SK-N-SH treated with all-trans-retinoic acid at 6 μM for 48 hours (cell line): ENCODE measurements at regions not wholly inside any gene's neighbourhood (a gene's known extent, or its start where the extent isn't known, plus 50 kb on each side); places are given as distances from the start of the nearest gene placed in this dataset.

ENCODE experiments used
- BACH2 ChIP-seq: fragments of 250-450 bp; sonication (Bioruptor Pico); IDR thresholded peaks from 2 replicates; pipeline ENCODE4 v1.9.0; 2021; ENCODE audit warnings: mild to moderate bottlenecking, borderline replicate concordance
- CSDC2 ChIP-seq: fragments of 250-450 bp; sonication (Bioruptor Pico); IDR thresholded peaks from 2 replicates; pipeline ENCODE4 v1.5.0; 2020; ENCODE audit warnings: mild to moderate bottlenecking, moderate library complexity
- ESRRG ChIP-seq: fragments of 250-450 bp; sonication (Bioruptor Pico); IDR thresholded peaks from 2 replicates; pipeline ENCODE4 v1.6.1; 2021; ENCODE audit warnings: mild to moderate bottlenecking
- GLIS3 ChIP-seq: fragments of 250-450 bp; sonication (Bioruptor Pico); IDR thresholded peaks from 2 replicates; pipeline ENCODE4 v1.5.0; 2020; ENCODE audit warnings: mild to moderate bottlenecking, moderate library complexity
- OSR1 ChIP-seq: fragments of 250-450 bp; sonication (Bioruptor Pico); IDR thresholded peaks from 2 replicates; pipeline ENCODE4 v1.8.0; 2022; ENCODE audit warnings: moderate library complexity, mild to moderate bottlenecking, inconsistent platforms
- PPARA ChIP-seq: fragments of 250-450 bp; sonication (Bioruptor Pico); IDR thresholded peaks from 2 replicates; pipeline ENCODE4 v1.5.0; 2020; ENCODE audit warnings: mild to moderate bottlenecking, borderline replicate concordance
- ZC3H10 ChIP-seq: fragments of 250-450 bp; sonication (Bioruptor Pico); IDR thresholded peaks from 2 replicates; pipeline ENCODE4 v1.5.1; 2021; ENCODE audit warnings: mild to moderate bottlenecking, moderate library complexity
- ZFP3 ChIP-seq: fragments of 250-450 bp; sonication (Bioruptor Pico); IDR thresholded peaks from 2 replicates; pipeline ENCODE4 v1.5.0; 2020; ENCODE audit warnings: mild to moderate bottlenecking, moderate library complexity
- ZFP30 ChIP-seq: fragments of 450-650 bp; formaldehyde crosslinking; IDR thresholded peaks from 2 replicates; pipeline ENCODE4 v1.5.0; 2022; ENCODE audit warnings: mild to moderate bottlenecking, moderate library complexity
- ZNF565 ChIP-seq: fragments of 450-650 bp; formaldehyde crosslinking; conservative IDR thresholded peaks from 2 replicates; pipeline ENCODE4 v1.5.0; 2020; ENCODE audit warnings: low read depth, mild to moderate bottlenecking, moderate library complexity
- ZNF8 ChIP-seq: fragments of 450-650 bp; formaldehyde crosslinking; IDR thresholded peaks from 2 replicates; pipeline ENCODE4 v1.5.0; 2020; ENCODE audit warnings: mild to moderate bottlenecking, moderate library complexity
- TF ChIP-seq, protein P1 (sequence below): fragments of 250-450 bp; sonication (Bioruptor Pico); IDR thresholded peaks from 2 replicates; pipeline ENCODE4 v1.8.0; 2021; ENCODE audit warnings: low read depth, mild to moderate bottlenecking, moderate library complexity, borderline replicate concordance
- TF ChIP-seq, protein P2 (sequence below): fragments of 250-450 bp; sonication (Bioruptor Pico); IDR thresholded peaks from 2 replicates; pipeline ENCODE4 v1.5.1; 2020; ENCODE audit warnings: low read depth, mild to moderate bottlenecking, moderate library complexity
- TF ChIP-seq, protein P3 (sequence below): fragments of 250-450 bp; sonication (Bioruptor Pico); IDR thresholded peaks from 2 replicates; pipeline ENCODE4 v1.8.0; 2020; ENCODE audit warnings: mild to moderate bottlenecking, moderate library complexity, borderline replicate concordance

DNA sequence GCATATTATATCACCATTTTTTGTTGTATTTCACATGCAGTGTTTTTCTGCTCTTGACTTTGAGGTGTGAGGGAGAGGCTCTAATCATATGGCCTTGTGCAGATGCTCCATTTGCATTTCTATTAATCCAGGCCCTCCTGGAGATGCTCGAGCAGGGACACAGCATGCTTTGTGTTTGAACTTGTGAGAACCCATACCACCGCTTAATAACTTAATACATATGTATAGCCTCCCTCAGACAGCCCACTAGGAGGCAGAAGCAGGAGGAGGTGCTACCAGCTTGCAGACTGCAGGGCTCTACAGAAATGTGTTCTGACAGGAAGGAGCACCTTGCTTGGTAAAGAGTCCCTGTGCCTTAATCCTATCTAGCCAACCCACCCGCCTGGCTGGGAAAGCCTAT is 155.2 kb downstream of the BARHL2 start:
- TF ChIP-seq OSR1 (CRISPR knock-in tag), result no peak
- TF ChIP-seq GLIS3 (CRISPR knock-in tag), result no peak
- TF ChIP-seq ZNF8, result no peak
- no peak for TF ChIP-seq ZFP30 (CRISPR knock-in tag)
- TF ChIP-seq CSDC2 (CRISPR knock-in tag), result no peak
- no peak for TF ChIP-seq ZNF565 (CRISPR knock-in tag)
- TF ChIP-seq, protein P1, sequence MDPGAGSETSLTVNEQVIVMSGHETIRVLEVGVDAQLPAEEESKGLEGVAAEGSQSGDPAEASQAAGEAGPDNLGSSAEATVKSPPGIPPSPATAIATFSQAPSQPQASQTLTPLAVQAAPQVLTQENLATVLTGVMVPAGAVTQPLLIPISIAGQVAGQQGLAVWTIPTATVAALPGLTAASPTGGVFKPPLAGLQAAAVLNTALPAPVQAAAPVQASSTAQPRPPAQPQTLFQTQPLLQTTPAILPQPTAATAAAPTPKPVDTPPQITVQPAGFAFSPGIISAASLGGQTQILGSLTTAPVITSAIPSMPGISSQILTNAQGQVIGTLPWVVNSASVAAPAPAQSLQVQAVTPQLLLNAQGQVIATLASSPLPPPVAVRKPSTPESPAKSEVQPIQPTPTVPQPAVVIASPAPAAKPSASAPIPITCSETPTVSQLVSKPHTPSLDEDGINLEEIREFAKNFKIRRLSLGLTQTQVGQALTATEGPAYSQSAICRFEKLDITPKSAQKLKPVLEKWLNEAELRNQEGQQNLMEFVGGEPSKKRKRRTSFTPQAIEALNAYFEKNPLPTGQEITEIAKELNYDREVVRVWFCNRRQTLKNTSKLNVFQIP (CRISPR knock-in tag), result no peak
- TF ChIP-seq ZC3H10 (CRISPR knock-in tag), result no peak
- TF ChIP-seq, protein P2, sequence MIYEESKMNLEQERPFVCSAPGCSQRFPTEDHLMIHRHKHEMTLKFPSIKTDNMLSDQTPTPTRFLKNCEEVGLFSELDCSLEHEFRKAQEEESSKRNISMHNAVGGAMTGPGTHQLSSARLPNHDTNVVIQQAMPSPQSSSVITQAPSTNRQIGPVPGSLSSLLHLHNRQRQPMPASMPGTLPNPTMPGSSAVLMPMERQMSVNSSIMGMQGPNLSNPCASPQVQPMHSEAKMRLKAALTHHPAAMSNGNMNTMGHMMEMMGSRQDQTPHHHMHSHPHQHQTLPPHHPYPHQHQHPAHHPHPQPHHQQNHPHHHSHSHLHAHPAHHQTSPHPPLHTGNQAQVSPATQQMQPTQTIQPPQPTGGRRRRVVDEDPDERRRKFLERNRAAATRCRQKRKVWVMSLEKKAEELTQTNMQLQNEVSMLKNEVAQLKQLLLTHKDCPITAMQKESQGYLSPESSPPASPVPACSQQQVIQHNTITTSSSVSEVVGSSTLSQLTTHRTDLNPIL (CRISPR knock-in tag), result no peak
- TF ChIP-seq, protein P3, sequence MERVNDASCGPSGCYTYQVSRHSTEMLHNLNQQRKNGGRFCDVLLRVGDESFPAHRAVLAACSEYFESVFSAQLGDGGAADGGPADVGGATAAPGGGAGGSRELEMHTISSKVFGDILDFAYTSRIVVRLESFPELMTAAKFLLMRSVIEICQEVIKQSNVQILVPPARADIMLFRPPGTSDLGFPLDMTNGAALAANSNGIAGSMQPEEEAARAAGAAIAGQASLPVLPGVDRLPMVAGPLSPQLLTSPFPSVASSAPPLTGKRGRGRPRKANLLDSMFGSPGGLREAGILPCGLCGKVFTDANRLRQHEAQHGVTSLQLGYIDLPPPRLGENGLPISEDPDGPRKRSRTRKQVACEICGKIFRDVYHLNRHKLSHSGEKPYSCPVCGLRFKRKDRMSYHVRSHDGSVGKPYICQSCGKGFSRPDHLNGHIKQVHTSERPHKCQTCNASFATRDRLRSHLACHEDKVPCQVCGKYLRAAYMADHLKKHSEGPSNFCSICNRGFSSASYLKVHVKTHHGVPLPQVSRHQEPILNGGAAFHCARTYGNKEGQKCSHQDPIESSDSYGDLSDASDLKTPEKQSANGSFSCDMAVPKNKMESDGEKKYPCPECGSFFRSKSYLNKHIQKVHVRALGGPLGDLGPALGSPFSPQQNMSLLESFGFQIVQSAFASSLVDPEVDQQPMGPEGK (CRISPR knock-in tag), result no peak
- no peak for TF ChIP-seq ESRRG
- TF ChIP-seq PPARA, result no peak
- no peak for TF ChIP-seq BACH2
- no peak for TF ChIP-seq ZFP3 (CRISPR knock-in tag)
